ENCODE measurements at regions not wholly inside any gene's neighbourhood (a gene's known extent, or its start where the extent isn't known, plus 50 kb on each side); places are given as distances from the start of the nearest gene placed in this dataset.

DNA sequence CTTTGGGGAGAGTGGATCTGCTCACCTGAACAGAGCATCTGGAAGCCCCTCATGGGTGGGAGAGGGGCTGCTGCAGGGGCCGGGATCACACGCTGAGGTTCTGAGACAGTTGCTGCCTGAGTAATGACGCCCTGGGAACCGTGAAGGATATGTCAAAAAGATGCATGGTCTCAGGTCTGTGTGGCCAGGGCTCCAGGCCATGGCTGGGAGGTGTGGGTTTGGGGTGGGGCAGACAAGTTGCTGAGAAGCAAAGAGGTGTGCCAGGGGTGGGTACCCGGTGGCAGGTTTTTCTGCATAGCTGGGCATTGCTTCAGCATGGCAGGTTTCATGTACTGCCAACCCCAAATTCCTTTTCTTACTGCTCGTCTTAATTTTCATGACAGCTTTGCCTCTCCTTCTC lies 133.5 kb downstream of the RPIA start:
- H3K27ac ChIP-seq (ENCODE audit: low read depth, low read length, poor library complexity, severe bottlenecking), result no peak overlapping the region
- H4K20me1 ChIP-seq (ENCODE audit: insufficient read depth, low read length), result no peaks in the 10 kb centered on the region
- H3K36me3 ChIP-seq (ENCODE audit: insufficient read depth, low read length), result no peaks in the 10 kb centered on the region
- no peak overlapping the region for H3K9ac ChIP-seq (ENCODE audit: low read length)
- H3K4me3 ChIP-seq (ENCODE audit: low read depth, low read length, poor library complexity, severe bottlenecking), result no peak overlapping the region
- no peaks in the 10 kb centered on the region for H3K27me3 ChIP-seq (ENCODE audit: insufficient read depth, low read length)
- H3F3A ChIP-seq (ENCODE audit: insufficient read depth, low read length), result no peaks in the 10 kb centered on the region
- no peaks in the 10 kb centered on the region for H3K9me2 ChIP-seq (ENCODE audit: low read depth, low read length)
- H3K9me3 ChIP-seq (ENCODE audit: low read length), result no peaks in the 10 kb centered on the region
- peaks cover 27% of the 10 kb centered on the region for H3K4me1 ChIP-seq (ENCODE audit: insufficient read depth, low read length, severe bottlenecking)
- no peak overlapping the region for H2AFZ ChIP-seq (ENCODE audit: low read length)
- TF ChIP-seq CTCF (IDR thresholded peaks at IDR 0.05; ENCODE audit: low read length) (no peak), EZH2 (IDR thresholded peaks at IDR 0.05; ENCODE audit: borderline replicate concordance, low read length) (no peak)
- H3K4me2 ChIP-seq (ENCODE audit: low read length), result no peak overlapping the region
- H3K79me2 ChIP-seq (ENCODE audit: insufficient read depth, low read length), result no peaks in the 10 kb centered on the region

DNA sequence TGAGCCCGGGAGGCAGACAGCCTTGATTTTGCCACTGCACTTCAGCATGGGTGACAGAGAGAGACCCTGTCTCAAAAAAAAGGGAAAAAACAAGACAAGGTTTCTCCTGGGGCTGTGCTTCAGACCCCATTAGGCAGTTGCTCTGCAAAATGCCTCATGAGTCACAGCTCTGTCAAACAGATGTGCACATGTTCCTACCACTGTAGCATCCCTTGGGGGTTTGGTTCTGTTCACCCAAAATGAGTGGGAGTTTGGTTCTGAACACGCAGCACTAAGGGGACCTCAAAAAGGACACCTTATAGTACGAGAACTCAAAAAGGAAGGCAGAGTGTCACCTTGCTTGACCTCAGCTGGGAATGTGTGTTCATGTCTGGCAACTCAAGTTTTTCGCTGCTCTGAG lies 134.9 kb downstream of the RPIA start:
- H3K79me2 ChIP-seq (ENCODE audit: insufficient read depth, low read length), result no peaks in the 10 kb centered on the region
- H3K9me3 ChIP-seq (ENCODE audit: low read length), result no peaks in the 10 kb centered on the region
- H3K27me3 ChIP-seq (ENCODE audit: insufficient read depth, low read length), result no peaks in the 10 kb centered on the region
- no peaks in the 10 kb centered on the region for H4K20me1 ChIP-seq (ENCODE audit: insufficient read depth, low read length)
- no peak overlapping the region for H3K4me3 ChIP-seq (ENCODE audit: low read depth, low read length, poor library complexity, severe bottlenecking)
- no peaks in the 10 kb centered on the region for H3F3A ChIP-seq (ENCODE audit: insufficient read depth, low read length)
- H3K4me2 ChIP-seq (ENCODE audit: low read length), result no peak overlapping the region
- H3K36me3 ChIP-seq (ENCODE audit: insufficient read depth, low read length), result no peaks in the 10 kb centered on the region
- H3K4me1 ChIP-seq (ENCODE audit: insufficient read depth, low read length, severe bottlenecking), result peaks cover 42% of the 10 kb centered on the region
- H3K27ac ChIP-seq (ENCODE audit: low read depth, low read length, poor library complexity, severe bottlenecking), result peak overlapping the region; percentile 26
- H2AFZ ChIP-seq (ENCODE audit: low read length), result no peak overlapping the region
- no peak overlapping the region for H3K9ac ChIP-seq (ENCODE audit: low read length)
- no peaks in the 10 kb centered on the region for H3K9me2 ChIP-seq (ENCODE audit: low read depth, low read length)
- TF ChIP-seq EZH2 (IDR thresholded peaks at IDR 0.05; ENCODE audit: borderline replicate concordance, low read length) (no peak), CTCF (IDR thresholded peaks at IDR 0.05; ENCODE audit: low read length) (no peak)

- H3K9me3 ChIP-seq (ENCODE audit: low read length), result no peaks in the 10 kb centered on the region
- H3K27me3 ChIP-seq (ENCODE audit: insufficient read depth, low read length), result no peaks in the 10 kb centered on the region
- no peaks in the 10 kb centered on the region for H4K20me1 ChIP-seq (ENCODE audit: insufficient read depth, low read length)
- no peaks in the 10 kb centered on the region for H3K9me2 ChIP-seq (ENCODE audit: low read depth, low read length)
- H3K4me1 ChIP-seq (ENCODE audit: insufficient read depth, low read length, severe bottlenecking), result peaks cover 56% of the 10 kb centered on the region
- H3F3A ChIP-seq (ENCODE audit: insufficient read depth, low read length), result no peaks in the 10 kb centered on the region
- H3K27ac ChIP-seq (ENCODE audit: low read depth, low read length, poor library complexity, severe bottlenecking), result peak overlapping the region; percentile 100
- no peaks in the 10 kb centered on the region for H3K36me3 ChIP-seq (ENCODE audit: insufficient read depth, low read length)
- no peak overlapping the region for H2AFZ ChIP-seq (ENCODE audit: low read length)
- H3K9ac ChIP-seq (ENCODE audit: low read length), result peak overlapping the region; percentile 47; the same call in 1 of the 2 replicates
- no peak overlapping the region for H3K4me2 ChIP-seq (ENCODE audit: low read length)
- peaks cover under 1% of the 10 kb centered on the region; the same call in 1 of the 2 replicates for H3K79me2 ChIP-seq (ENCODE audit: insufficient read depth, low read length)
- TF ChIP-seq CTCF (IDR thresholded peaks at IDR 0.05; ENCODE audit: low read length), result no peak
- TF ChIP-seq EZH2 (IDR thresholded peaks at IDR 0.05; ENCODE audit: borderline replicate concordance, low read length), result no peak
- H3K4me3 ChIP-seq (ENCODE audit: low read depth, low read length, poor library complexity, severe bottlenecking), result no peak overlapping the region
Observed at GRCh38 chr2:88827821-88828220, 136.3 kb downstream of the RPIA start.
